ENCODE measurements at regions not wholly inside any gene's neighbourhood (a gene's known extent, or its start where the extent isn't known, plus 50 kb on each side); places are given as distances from the start of the nearest gene placed in this dataset.

DNA sequence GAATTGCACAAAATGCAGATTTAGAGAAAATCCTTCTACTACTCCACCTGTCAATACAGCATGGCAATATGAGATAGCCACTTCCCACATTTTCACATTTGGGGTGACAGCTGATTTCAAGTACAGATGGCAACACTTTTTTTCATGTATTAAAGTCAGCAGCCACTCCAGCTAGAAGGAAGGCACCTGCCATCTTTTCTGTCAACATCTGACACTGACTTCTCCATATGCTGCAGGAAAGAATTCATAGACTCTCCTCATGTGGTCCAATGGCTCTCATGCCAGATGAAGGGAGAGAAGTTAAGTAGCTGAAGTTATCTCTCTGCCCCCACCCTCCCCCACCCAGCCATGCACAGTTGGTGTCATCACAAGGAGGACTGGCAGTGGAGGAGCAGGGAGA lies 912.0 kb downstream of the SORCS1 start:
- TF ChIP-seq, protein P1, sequence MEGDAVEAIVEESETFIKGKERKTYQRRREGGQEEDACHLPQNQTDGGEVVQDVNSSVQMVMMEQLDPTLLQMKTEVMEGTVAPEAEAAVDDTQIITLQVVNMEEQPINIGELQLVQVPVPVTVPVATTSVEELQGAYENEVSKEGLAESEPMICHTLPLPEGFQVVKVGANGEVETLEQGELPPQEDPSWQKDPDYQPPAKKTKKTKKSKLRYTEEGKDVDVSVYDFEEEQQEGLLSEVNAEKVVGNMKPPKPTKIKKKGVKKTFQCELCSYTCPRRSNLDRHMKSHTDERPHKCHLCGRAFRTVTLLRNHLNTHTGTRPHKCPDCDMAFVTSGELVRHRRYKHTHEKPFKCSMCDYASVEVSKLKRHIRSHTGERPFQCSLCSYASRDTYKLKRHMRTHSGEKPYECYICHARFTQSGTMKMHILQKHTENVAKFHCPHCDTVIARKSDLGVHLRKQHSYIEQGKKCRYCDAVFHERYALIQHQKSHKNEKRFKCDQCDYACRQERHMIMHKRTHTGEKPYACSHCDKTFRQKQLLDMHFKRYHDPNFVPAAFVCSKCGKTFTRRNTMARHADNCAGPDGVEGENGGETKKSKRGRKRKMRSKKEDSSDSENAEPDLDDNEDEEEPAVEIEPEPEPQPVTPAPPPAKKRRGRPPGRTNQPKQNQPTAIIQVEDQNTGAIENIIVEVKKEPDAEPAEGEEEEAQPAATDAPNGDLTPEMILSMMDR (IDR thresholded peaks at IDR 0.05) = no peak
- TF ChIP-seq POLR2A (IDR thresholded peaks at IDR 0.05) (no peak), POLR2AphosphoS5 (IDR thresholded peaks at IDR 0.05) (no peak)
